ENCODE measurements at regions not wholly inside any gene's neighbourhood (a gene's known extent, or its start where the extent isn't known, plus 50 kb on each side); places are given as distances from the start of the nearest gene placed in this dataset.

GRCh38 chr10:127805950-127806349 lies 69.0 kb downstream of the FOXI2 start:
- TF ChIP-seq SUZ12 (IDR thresholded peaks at IDR 0.05) = no peak
- no peak for TF ChIP-seq BHLHE40 (IDR thresholded peaks at IDR 0.05; ENCODE audit: borderline replicate concordance)
- TF ChIP-seq FOXM1 (IDR thresholded peaks at IDR 0.05; ENCODE audit: borderline replicate concordance) = no peak
- TF ChIP-seq SP1 (IDR thresholded peaks at IDR 0.05) = no peak

Data from HEK293T (cell line).